Natural killer cell treated with Interleukin-12 subunit alpha and Interleukin-12 subunit beta and Interleukin-15 and Interleukin-18, amount 100 ng/mL, for 72 hours (primary cell): ENCODE measurements at regions not wholly inside any gene's neighbourhood (a gene's known extent, or its start where the extent isn't known, plus 50 kb on each side); places are given as distances from the start of the nearest gene placed in this dataset.

Experiments used
- ATAC-seq, 2 donors: fragments of 150-1000 bp; cut with Tn5 transposase in 1 of 2; sonication (Bioruptor Pico), chemical (Tn5 transposase) in 1 of 2; 2 replicates each; pipeline ENCODE4 v1.10.0; 2021
- DNase-seq: peaks from one replicate; pipeline ENCODE4 v3.0.0; 2022; ENCODE audit warnings: low spot score
- H3K27ac Mint-ChIP-seq, 2 donors: 1 replicate in 1 of 2; 2 replicates in 1 of 2; pipeline ENCODE4 v1.8.0; 2022; ENCODE audit warnings: mixed read lengths in 2 of 2, mild to moderate bottlenecking in 1 of 2, moderate library complexity in 1 of 2
- H3K27me3 Mint-ChIP-seq, 2 donors: 1 replicate in 1 of 2; 2 replicates in 1 of 2; pipeline ENCODE4 v1.8.0; 2022; ENCODE audit warnings: mixed read lengths in 2 of 2
- H3K36me3 Mint-ChIP-seq: one replicate; pipeline ENCODE4 v1.8.0; 2022; ENCODE audit warnings: mixed read lengths
- H3K4me1 Mint-ChIP-seq, 2 donors: 1 replicate in 1 of 2; 2 replicates in 1 of 2; pipeline ENCODE4 v1.8.0; 2022; ENCODE audit warnings: low read depth in 2 of 2, mixed read lengths in 2 of 2, mild to moderate bottlenecking in 1 of 2
- H3K4me3 Mint-ChIP-seq: one replicate; pipeline ENCODE4 v1.8.0; 2022; ENCODE audit warnings: mixed read lengths
- H3K9me3 Mint-ChIP-seq: 2 replicates; pipeline ENCODE4 v1.8.0; 2022; ENCODE audit warnings: mixed read lengths

GRCh38 chr6:147806697-147807096, 298.2 kb downstream of the SAMD5 start:
- Mint-ChIP-seq H3K4me1 (no peaks in the 10 kb centered on the region), H3K27me3 (no peaks in the 10 kb centered on the region), H3K27ac (no peak overlapping the region), H3K36me3 (peaks cover 4% of the 10 kb centered on the region), H3K9me3 (peaks cover 19% of the 10 kb centered on the region), H3K4me3 (no peak overlapping the region)
- ATAC-seq (no peak), DNase-seq (no peak)

DNA sequence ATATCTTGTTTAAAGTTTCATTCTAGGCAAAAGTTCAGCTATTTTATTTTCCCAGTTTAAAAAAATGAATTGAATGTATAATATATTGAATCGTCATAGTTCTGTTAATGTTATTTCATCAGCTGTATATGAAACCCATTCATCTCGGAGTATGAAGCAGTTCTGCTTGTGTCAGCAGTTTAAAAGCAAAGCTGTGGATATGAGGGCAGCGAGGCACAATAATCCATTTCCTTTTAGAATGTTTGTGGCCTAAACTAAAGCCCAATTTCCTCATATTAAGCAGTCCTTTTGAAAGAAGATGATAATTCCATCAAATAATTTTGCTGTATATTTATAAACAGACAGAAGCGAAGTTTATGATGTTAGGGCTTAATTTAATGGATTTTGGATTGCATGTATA, 300.1 kb downstream of the SAMD5 start:
- Mint-ChIP-seq H3K36me3 (peaks cover 4% of the 10 kb centered on the region), H3K4me1 (no peaks in the 10 kb centered on the region), H3K4me3 (no peak overlapping the region), H3K27me3 (no peaks in the 10 kb centered on the region), H3K9me3 (peaks cover 21% of the 10 kb centered on the region), H3K27ac (no peak overlapping the region)
- DNase-seq (no peak), ATAC-seq (no peak)

DNA sequence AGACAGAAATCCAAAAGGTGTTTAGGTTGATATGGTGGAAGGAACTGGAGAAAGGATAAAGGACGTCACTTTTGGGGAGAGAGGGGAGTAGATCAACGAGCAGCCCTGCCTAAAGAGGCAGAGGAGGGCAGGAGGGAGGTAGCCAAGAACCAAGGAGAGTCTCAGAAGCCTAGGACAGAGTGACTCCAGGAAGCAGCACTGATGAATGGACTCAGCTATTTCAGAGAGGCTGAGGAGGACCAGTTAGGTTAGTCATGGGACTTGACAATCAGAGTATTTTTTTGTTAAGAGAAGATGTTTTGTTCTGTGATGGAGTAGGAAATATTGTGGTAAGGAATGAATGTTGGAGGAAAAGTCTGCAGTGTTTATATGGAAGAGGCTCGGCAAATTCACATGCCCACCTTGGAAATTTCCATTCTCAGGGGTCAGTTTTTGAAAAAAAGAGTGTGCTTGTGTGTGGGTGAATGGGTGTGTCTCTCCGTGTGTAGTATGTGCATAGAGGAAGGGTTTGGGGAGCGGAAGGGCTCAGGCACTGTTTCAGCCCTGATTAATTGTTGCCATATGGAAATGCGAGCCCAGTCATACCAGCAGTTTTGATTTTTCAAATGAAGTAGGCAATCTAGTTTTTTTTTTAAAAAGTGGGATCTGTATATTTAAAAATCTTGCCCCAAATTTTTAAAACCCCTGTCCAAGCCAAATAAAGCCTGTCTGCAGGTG, 303.6 kb downstream of the SAMD5 start:
- DNase-seq (no peak), ATAC-seq (no peak)
- H3K4me3 Mint-ChIP-seq, result no peak overlapping the region
- peaks cover 13% of the 10 kb centered on the region for H3K9me3 Mint-ChIP-seq
- peaks cover 4% of the 10 kb centered on the region for H3K36me3 Mint-ChIP-seq
- no peak overlapping the region for H3K27ac Mint-ChIP-seq
- H3K27me3 Mint-ChIP-seq, result no peaks in the 10 kb centered on the region
- no peaks in the 10 kb centered on the region for H3K4me1 Mint-ChIP-seq

GRCh38 chr6:147817042-147817689, 308.7 kb downstream of the SAMD5 start:
- ATAC-seq, result no peak

GRCh38 chr6:147820520-147820919, 312.0 kb downstream of the SAMD5 start:
- H3K27ac Mint-ChIP-seq, result no peak overlapping the region
- H3K4me3 Mint-ChIP-seq, result no peak overlapping the region
- no peaks in the 10 kb centered on the region for H3K36me3 Mint-ChIP-seq

More at GRCh38 chr6:147817042-147817689, 308.7 kb downstream of the SAMD5 start:
- H3K27ac Mint-ChIP-seq, result no peak overlapping the region
- no peak for DNase-seq
- H3K27me3 Mint-ChIP-seq, result no peaks in the 10 kb centered on the region
- peaks cover 8% of the 10 kb centered on the region for H3K9me3 Mint-ChIP-seq
- no peaks in the 10 kb centered on the region for H3K4me1 Mint-ChIP-seq
- H3K36me3 Mint-ChIP-seq, result no peaks in the 10 kb centered on the region
- no peak overlapping the region for H3K4me3 Mint-ChIP-seq

DNA sequence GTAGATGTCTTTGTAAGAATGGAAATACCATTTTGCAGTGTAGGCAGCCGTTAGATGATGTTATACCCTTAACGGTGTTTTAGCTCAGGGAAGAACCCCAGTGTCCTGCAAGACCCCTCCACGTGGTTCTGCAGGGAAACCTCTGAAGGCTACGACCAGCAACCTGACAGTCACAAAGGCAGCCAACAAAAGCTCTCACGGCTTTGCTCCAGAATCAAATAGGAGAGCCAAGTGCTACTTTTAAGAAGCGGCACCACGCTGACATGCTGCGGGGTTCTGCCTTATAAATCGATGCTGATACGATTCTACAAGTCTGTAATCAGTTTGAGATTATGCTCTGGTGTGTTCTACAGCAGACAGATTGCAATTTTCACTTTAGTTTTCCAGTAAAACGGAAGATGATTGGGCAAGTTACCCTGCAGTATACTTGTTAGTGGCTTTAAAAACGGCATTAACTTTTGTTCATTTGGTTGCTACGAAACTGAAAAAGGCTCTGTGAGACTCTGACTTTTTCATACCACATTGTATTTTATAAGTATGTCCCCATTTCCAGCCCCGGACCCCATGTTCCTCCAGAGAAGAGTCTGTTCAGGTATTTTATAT, 312.9 kb downstream of the SAMD5 start:
- Mint-ChIP-seq H3K4me1 (no peaks in the 10 kb centered on the region), H3K27me3 (no peaks in the 10 kb centered on the region), H3K4me3 (no peak overlapping the region), H3K36me3 (no peaks in the 10 kb centered on the region), H3K9me3 (peaks cover 5% of the 10 kb centered on the region), H3K27ac (no peak overlapping the region)
- ATAC-seq (no peak), DNase-seq (no peak)

More at GRCh38 chr6:147820520-147820919, 312.0 kb downstream of the SAMD5 start:
- ATAC-seq, result no peak
- no peaks in the 10 kb centered on the region for H3K4me1 Mint-ChIP-seq
- peaks cover 5% of the 10 kb centered on the region for H3K9me3 Mint-ChIP-seq
- DNase-seq, result no peak
- no peaks in the 10 kb centered on the region for H3K27me3 Mint-ChIP-seq

GRCh38 chr6:147823936-147824335, 315.4 kb downstream of the SAMD5 start:
- Mint-ChIP-seq H3K4me3 (no peak overlapping the region), H3K9me3 (peaks cover 2% of the 10 kb centered on the region), H3K27me3 (no peaks in the 10 kb centered on the region), H3K36me3 (no peaks in the 10 kb centered on the region), H3K4me1 (no peaks in the 10 kb centered on the region), H3K27ac (no peak overlapping the region)
- no peak for ATAC-seq
- DNase-seq, result no peak

GRCh38 chr6:147825848-147826247, 317.4 kb downstream of the SAMD5 start:
- no peaks in the 10 kb centered on the region for H3K36me3 Mint-ChIP-seq
- H3K4me1 Mint-ChIP-seq, result no peaks in the 10 kb centered on the region
- DNase-seq (no peak), ATAC-seq (no peak)
- no peaks in the 10 kb centered on the region for H3K27me3 Mint-ChIP-seq
- no peak overlapping the region for H3K4me3 Mint-ChIP-seq
- H3K27ac Mint-ChIP-seq, result no peak overlapping the region
- H3K9me3 Mint-ChIP-seq, result no peaks in the 10 kb centered on the region

GRCh38 chr6:147826698-147827097, 318.2 kb downstream of the SAMD5 start:
- Mint-ChIP-seq H3K9me3 (no peaks in the 10 kb centered on the region), H3K4me1 (no peaks in the 10 kb centered on the region), H3K27me3 (no peaks in the 10 kb centered on the region), H3K4me3 (no peak overlapping the region), H3K36me3 (no peaks in the 10 kb centered on the region), H3K27ac (no peak overlapping the region)
- ATAC-seq (no peak), DNase-seq (no peak)

- Mint-ChIP-seq H3K4me1 (no peaks in the 10 kb centered on the region), H3K4me3 (no peak overlapping the region), H3K36me3 (no peaks in the 10 kb centered on the region), H3K27me3 (no peaks in the 10 kb centered on the region), H3K9me3 (peaks cover 7% of the 10 kb centered on the region), H3K27ac (no peak overlapping the region)
- DNase-seq (no peak), ATAC-seq (no peak)
Observed at GRCh38 chr6:147829418-147829817, 320.9 kb downstream of the SAMD5 start.

GRCh38 chr6:147829835-147830234, 321.3 kb downstream of the SAMD5 start:
- no peak overlapping the region for H3K27ac Mint-ChIP-seq
- no peak overlapping the region for H3K4me3 Mint-ChIP-seq
- no peaks in the 10 kb centered on the region for H3K4me1 Mint-ChIP-seq
- H3K9me3 Mint-ChIP-seq, result peaks cover 7% of the 10 kb centered on the region
- ATAC-seq (no peak), DNase-seq (no peak)
- no peaks in the 10 kb centered on the region for H3K36me3 Mint-ChIP-seq
- H3K27me3 Mint-ChIP-seq, result no peaks in the 10 kb centered on the region

DNA sequence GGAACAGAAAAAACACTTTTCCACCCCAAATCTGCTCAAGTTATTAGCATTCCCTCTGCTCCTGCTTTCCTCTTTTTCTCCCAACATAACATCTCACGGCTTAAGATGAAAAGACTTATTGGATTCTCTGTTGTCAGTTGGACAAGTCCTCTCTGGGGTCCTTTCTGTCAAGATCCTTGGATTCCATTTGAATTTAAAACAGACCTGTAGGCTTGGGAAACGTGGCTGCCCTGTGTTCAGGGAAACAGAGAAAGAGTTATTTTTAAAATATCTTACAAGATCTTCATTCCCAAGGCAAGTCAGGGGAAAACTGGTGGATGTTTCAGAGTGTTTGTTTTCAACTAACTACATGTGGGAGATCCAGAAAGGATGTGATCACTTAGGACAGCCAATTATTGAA, 322.9 kb downstream of the SAMD5 start:
- Mint-ChIP-seq H3K36me3 (no peaks in the 10 kb centered on the region), H3K4me3 (no peak overlapping the region), H3K27ac (no peak overlapping the region), H3K27me3 (no peaks in the 10 kb centered on the region), H3K9me3 (peaks cover 7% of the 10 kb centered on the region), H3K4me1 (no peaks in the 10 kb centered on the region)
- no peak for DNase-seq
- no peak for ATAC-seq

DNA sequence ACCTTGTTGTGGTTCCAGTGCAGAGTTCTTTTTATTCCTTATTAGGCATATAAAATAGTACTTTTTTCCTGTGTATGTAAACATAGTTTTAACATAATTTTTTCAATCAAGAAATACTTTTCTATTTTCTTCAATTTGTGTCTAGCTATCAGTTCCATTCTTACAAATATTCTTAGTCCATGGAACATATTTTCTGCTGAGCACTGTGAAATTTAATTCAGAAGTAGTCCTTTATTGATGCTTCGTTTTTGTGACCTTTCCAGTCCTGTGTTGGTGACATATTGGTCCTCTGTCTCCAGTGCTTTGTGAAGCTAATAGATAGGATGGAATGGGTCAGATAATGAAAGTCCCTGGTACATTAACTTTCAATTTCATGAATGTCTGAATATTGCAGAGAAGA, 325.1 kb downstream of the SAMD5 start:
- no peak overlapping the region for H3K27ac Mint-ChIP-seq
- no peaks in the 10 kb centered on the region for H3K36me3 Mint-ChIP-seq
- H3K27me3 Mint-ChIP-seq, result no peaks in the 10 kb centered on the region
- H3K4me1 Mint-ChIP-seq, result no peaks in the 10 kb centered on the region
- DNase-seq, result no peak
- no peak overlapping the region for H3K4me3 Mint-ChIP-seq
- ATAC-seq, result no peak
- peaks cover 7% of the 10 kb centered on the region for H3K9me3 Mint-ChIP-seq

GRCh38 chr6:147834084-147834776, 325.7 kb downstream of the SAMD5 start:
- Mint-ChIP-seq H3K36me3 (no peaks in the 10 kb centered on the region), H3K4me1 (no peaks in the 10 kb centered on the region), H3K9me3 (peaks cover 9% of the 10 kb centered on the region), H3K27ac (no peak overlapping the region), H3K27me3 (no peaks in the 10 kb centered on the region), H3K4me3 (no peak overlapping the region)
- no peak for DNase-seq
- ATAC-seq, result no peak
